ENCODE measurements at regions not wholly inside any gene's neighbourhood (a gene's known extent, or its start where the extent isn't known, plus 50 kb on each side); places are given as distances from the start of the nearest gene placed in this dataset.

DNA sequence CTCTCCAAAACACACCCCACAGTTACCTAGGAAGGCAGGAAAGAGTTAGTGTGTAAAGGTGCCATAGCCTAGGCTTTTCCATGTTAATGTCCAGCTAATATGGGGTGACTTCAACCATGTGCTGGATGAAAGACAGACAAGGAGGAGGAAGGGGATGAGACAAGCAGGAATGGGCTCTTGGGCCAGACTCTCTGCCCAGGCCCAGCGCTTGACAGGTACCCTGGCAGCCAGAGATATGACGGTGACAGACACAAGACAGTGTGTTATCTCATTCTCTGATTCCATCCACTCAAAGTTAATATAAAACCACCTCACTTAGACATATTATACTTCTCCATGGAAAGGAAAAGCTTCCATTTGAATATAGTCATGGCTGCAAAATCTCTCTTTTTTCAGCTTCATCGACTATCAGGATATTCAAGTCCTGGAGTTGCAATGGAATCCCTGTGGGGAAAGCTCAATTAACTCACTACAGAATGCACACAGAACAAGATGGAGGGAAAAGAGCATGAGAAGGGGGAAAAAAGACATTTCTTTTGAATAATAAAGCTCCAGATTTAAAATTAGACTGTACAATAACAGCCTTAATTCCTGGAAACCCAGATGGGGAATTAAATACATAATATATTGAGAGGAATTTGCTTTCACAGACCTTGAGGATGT, 596.7 kb downstream of the TOX3 start:
- DNase-seq (ENCODE audit: low spot score): no peak
- H3K4me3 ChIP-seq: no peak overlapping the region
- TF ChIP-seq, protein P1, sequence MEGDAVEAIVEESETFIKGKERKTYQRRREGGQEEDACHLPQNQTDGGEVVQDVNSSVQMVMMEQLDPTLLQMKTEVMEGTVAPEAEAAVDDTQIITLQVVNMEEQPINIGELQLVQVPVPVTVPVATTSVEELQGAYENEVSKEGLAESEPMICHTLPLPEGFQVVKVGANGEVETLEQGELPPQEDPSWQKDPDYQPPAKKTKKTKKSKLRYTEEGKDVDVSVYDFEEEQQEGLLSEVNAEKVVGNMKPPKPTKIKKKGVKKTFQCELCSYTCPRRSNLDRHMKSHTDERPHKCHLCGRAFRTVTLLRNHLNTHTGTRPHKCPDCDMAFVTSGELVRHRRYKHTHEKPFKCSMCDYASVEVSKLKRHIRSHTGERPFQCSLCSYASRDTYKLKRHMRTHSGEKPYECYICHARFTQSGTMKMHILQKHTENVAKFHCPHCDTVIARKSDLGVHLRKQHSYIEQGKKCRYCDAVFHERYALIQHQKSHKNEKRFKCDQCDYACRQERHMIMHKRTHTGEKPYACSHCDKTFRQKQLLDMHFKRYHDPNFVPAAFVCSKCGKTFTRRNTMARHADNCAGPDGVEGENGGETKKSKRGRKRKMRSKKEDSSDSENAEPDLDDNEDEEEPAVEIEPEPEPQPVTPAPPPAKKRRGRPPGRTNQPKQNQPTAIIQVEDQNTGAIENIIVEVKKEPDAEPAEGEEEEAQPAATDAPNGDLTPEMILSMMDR (IDR thresholded peaks at IDR 0.05): no peak
- H3K27ac ChIP-seq: no peak overlapping the region

DNA sequence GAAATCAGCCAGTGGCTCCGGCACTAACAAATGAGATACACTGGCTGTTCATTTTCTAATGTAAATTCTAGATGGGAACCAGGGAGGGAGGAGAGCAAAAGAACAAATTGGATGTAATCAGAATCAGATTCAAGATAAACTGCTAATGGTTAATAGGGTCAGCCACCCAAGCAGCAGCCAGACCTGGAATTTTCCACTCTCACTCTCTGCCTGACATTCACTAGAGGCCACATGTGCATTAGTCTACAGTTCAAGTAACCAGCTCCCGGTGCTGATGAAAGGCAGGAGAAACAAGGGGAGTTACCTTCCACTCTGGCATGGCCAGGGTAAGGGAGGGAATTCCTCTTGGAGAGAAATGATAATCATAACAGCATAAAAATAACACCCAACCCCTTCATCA, 597.7 kb downstream of the TOX3 start:
- DNase-seq (ENCODE audit: low spot score): no peak
- no peak overlapping the region for H3K27ac ChIP-seq
- no peak overlapping the region for H3K4me3 ChIP-seq
- TF ChIP-seq, protein P1 (IDR thresholded peaks at IDR 0.05): no peak

DNA sequence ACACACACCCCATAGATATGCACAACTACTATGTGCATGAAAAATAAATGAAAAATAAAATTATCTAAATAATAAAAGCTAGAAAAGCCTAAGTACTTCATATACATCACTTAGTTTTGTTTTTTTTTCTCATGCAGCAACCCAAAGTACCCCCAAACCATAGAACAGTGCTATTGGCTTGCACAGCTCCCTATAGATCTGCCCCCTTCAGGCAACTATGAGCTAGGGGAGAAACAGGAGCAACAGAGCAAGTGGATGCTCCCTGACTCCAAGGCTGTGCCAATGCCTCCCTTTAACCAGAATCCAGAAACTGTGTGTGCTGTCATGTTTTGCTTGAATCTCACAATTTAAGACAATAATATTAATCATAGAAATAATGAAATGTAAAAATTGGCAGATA, 605.5 kb downstream of the TOX3 start:
- no peak overlapping the region for H3K4me3 ChIP-seq
- no peak for DNase-seq (ENCODE audit: low spot score)
- TF ChIP-seq, protein P1 (IDR thresholded peaks at IDR 0.05): no peak
- H3K27ac ChIP-seq: no peak overlapping the region

DNA sequence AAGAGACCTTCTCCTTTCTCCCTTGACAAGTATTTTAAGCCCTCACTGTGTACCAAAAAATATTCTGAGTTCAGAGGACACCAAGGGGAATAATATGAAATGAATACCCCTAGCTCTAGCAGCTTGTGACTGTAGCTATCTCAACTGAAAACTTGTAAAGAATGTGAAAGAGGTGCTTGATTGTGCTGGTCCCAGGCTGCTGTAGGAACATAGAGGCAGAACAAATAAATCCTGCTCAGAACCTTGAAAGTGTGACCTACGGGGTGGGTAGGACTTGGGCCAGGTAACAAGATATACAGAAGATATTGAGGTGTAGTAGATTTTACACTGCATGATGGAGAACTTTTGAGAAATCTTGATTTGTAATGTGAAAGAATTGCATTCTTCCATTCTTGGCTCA, 606.8 kb downstream of the TOX3 start:
- DNase-seq (ENCODE audit: low spot score): no peak
- TF ChIP-seq, protein P1 (IDR thresholded peaks at IDR 0.05): no peak
- Histone ChIP-seq H3K27ac (no peak overlapping the region), H3K4me3 (no peak overlapping the region)

DNA sequence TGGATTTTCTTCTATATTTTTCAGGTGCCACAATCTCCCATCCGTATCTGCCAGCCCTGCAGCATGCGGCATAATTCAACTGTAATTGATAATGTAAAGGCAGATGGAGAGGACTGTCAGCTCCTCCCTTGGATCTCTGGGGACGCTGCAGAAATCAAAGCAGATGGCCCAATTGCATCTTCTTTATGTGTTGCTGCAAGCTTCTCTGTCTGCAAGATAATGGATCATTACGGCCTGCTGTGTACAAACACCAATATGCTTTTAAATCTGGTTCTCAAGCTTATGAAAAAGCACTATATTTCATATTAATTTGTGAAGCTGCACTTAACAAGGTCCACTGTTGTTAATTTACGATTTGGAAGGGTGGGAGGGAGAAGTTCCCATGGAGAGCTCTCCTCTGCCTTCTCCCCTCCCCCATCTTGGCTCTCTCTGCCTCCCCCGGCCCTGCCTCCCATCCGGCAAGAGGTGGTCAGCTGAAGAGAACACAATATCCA, 607.5 kb downstream of the TOX3 start:
- TF ChIP-seq, protein P1 (IDR thresholded peaks at IDR 0.05): no peak
- DNase-seq (ENCODE audit: low spot score): no peak
- H3K27ac ChIP-seq: no peak overlapping the region
- no peak overlapping the region for H3K4me3 ChIP-seq

DNA sequence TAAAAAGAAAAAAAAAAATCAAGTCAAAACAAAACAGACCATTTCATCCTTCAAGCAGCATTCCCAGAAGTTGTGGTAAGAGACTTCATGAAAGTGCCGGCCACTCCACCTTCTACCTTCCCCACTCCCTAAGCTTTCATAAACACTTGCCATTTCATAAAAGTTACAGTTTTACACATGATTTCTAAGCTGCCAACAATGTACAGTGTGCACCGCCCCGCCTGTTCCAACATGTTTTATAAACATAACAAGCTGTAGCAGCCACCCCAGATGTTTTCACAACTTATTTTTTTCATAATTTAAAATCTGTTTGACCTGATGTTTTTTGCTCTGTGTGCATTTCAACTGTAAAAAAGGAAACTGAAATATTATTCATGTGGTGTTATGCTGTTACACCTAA, 608.1 kb downstream of the TOX3 start:
- no peak for DNase-seq (ENCODE audit: low spot score)
- H3K27ac ChIP-seq: no peak overlapping the region
- TF ChIP-seq, protein P1 (IDR thresholded peaks at IDR 0.05): no peak
- H3K4me3 ChIP-seq: no peak overlapping the region

DNA sequence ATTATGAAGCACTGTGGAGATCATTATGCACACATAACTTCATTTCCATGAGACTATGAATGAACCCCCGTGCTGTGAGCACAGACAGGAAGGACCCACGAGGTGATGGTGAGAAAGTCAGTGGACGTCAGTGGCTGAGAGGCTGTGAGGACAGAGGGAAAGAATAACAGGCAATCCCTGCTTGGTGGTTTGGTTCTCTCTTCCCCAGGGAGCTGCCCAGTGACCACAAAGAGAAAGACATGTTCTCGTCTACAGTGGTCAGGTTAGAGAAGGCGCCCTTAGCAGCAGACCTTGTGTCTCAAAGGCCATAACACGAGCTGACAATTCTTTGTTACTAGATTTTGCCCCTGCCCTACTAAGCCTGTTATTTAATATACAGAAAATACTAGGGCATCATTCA, 609.2 kb downstream of the TOX3 start:
- DNase-seq (ENCODE audit: low spot score): no peak
- Histone ChIP-seq H3K27ac (no peak overlapping the region), H3K4me3 (no peak overlapping the region)
- TF ChIP-seq, protein P1 (IDR thresholded peaks at IDR 0.05): no peak
